HCT116 (cell line): ENCODE measurements at regions not wholly inside any gene's neighbourhood (a gene's known extent, or its start where the extent isn't known, plus 50 kb on each side); places are given as distances from the start of the nearest gene placed in this dataset.

Experiments used
- ATAC-seq: fragments of 200-7000 bp; cut with Tn5 transposase; 2 replicates; pipeline ENCODE4 v1.9.1; 2020; ENCODE audit warnings: mild to moderate bottlenecking, moderate library complexity
- BruUV-seq: library from RNA; stranded (reverse); fragments of 400-500 nt; replicated peaks from 2 replicates; lab custom pipeline; 2021; lab: Mats Ljungman, UMichigan
- CTCF ChIA-PET: fragments of 300-600 bp; sonication (Branson Sonifier 250); formaldehyde crosslinking; loops from one replicate; lab custom pipeline; 2021; ENCODE audit warnings: antibody characterized with exemption; lab: Charles Lee
- POLR2A ChIA-PET: fragments of 300-600, 350-600 bp; sonication (Branson Sonifier 250); formaldehyde crosslinking; loops from one replicate; lab custom pipeline; 2021; ENCODE audit warnings: antibody characterized with exemption; lab: Charles Lee
- RAD21 ChIA-PET, 2 experiments: fragments of 300-600 bp; sonication (Branson Sonifier 250); formaldehyde crosslinking; loops; one replicate each; lab custom pipeline; 2023; ENCODE audit warnings: low total read pairs in 2 of 2; ENCODE audit not compliant: uncharacterized antibody in 2 of 2, unreplicated experiment in 2 of 2, low non-redundant PET in 1 of 2; lab: Charles Lee
- DNase-seq: peaks from one replicate; pipeline ENCODE4 v3.0.0-alpha.2; 2010; ENCODE audit warnings: low read depth, low spot score
- H2AFZ ChIP-seq: fragments of 200-600 bp; shearing (Covaris generic), sonication (generic); 2 replicates; pipeline ENCODE4 v1.6.1; 2017; ENCODE audit warnings: low read depth, mixed run types, mixed read lengths, antibody characterized with exemption, low read length; ENCODE audit not compliant: poor library complexity, severe bottlenecking
- H3K27ac ChIP-seq: 2 replicates; pipeline ENCODE4 v1.5.1; 2012; ENCODE audit warnings: low read depth, low read length
- H3K27me3 ChIP-seq: fragments of 200-600 bp; sonication (generic); 2 replicates; pipeline ENCODE4 v1.6.1; 2016; ENCODE audit warnings: mixed run types, low read length, mixed read lengths; ENCODE audit not compliant: insufficient read depth
- H3K36me3 ChIP-seq, 2 experiments: fragments of 200-500 bp in 1 of 2; fragments of 200-600 bp in 1 of 2; sonication (Bioruptor generic) in 1 of 2; sonication (generic) in 1 of 2; 2 replicates each; pipeline versions ENCODE4 v1.5.1 to v1.6.1; 2014 to 2016; ENCODE audit warnings: low read length in 2 of 2, inconsistent platforms in 1 of 2, mixed read lengths in 1 of 2, mixed run types in 1 of 2; ENCODE audit not compliant: insufficient read depth in 2 of 2, control insufficient read depth in 1 of 2
- H3K4me1 ChIP-seq, 2 experiments: fragments of 200-600 bp in 1 of 2; sonication (generic) in 1 of 2; 2 replicates each; pipeline versions ENCODE4 v1.5.1 to v1.6.1; 2012 to 2017; ENCODE audit warnings: low read length in 2 of 2, inconsistent platforms in 1 of 2, mild to moderate bottlenecking in 1 of 2, mixed read lengths in 1 of 2, mixed run types in 1 of 2, moderate library complexity in 1 of 2; ENCODE audit not compliant: insufficient read depth in 2 of 2, control insufficient read depth in 1 of 2
- H3K4me2 ChIP-seq: fragments of 200-600 bp; sonication (generic); 2 replicates; pipeline ENCODE4 v1.6.1; 2017; ENCODE audit warnings: mixed run types, low read length, mixed read lengths
- H3K4me3 ChIP-seq, 2 experiments: fragments of 200-600 bp in 1 of 2; sonication (generic) in 1 of 2; replicated peaks in 1 of 2; 2 replicates each; pipeline ENCODE4 v1.5.1; 2011 to 2016; ENCODE audit warnings: low read length in 2 of 2, control low read depth in 1 of 2, low read depth in 1 of 2, mild to moderate bottlenecking in 1 of 2, mixed read lengths in 1 of 2, mixed run types in 1 of 2
- H3K79me2 ChIP-seq: fragments of 200-600 bp; sonication (generic); 2 replicates; pipeline ENCODE4 v1.6.1; 2017; ENCODE audit warnings: mild to moderate bottlenecking, mixed run types, low read length, moderate library complexity, mixed read lengths; ENCODE audit not compliant: insufficient read depth
- H3K9ac ChIP-seq: fragments of 200-600 bp; sonication (generic); 2 replicates; pipeline ENCODE4 v1.6.1; 2016; ENCODE audit warnings: low read length, mixed read lengths
- H3K9me2 ChIP-seq: fragments of 200-600 bp; sonication (generic), shearing (Covaris generic); 2 replicates; pipeline ENCODE4 v1.6.1; 2017; ENCODE audit warnings: mixed run types, mild to moderate bottlenecking, moderate library complexity; ENCODE audit not compliant: insufficient read depth
- H3K9me3 ChIP-seq, 2 experiments: fragments of 200-500 bp in 1 of 2; fragments of 200-600 bp in 1 of 2; sonication (Bioruptor generic) in 1 of 2; sonication (generic) in 1 of 2; 2 replicates each; pipeline ENCODE4 v1.6.1; 2014 to 2017; ENCODE audit warnings: low read length in 2 of 2, mixed read lengths in 2 of 2, inconsistent platforms in 1 of 2, low read depth in 1 of 2, mild to moderate bottlenecking in 1 of 2, mixed run types in 1 of 2, moderate library complexity in 1 of 2; ENCODE audit not compliant: control insufficient read depth in 1 of 2, insufficient read depth in 1 of 2
- H4K20me1 ChIP-seq: fragments of 200-600 bp; sonication (generic), shearing (Covaris generic); 2 replicates; pipeline ENCODE4 v1.6.1; 2017; ENCODE audit warnings: mixed run types, mild to moderate bottlenecking, moderate library complexity; ENCODE audit not compliant: insufficient read depth
- CBX3 ChIP-seq: IDR thresholded peaks from 2 replicates; pipeline ENCODE4 v1.6.1; 2012; ENCODE audit warnings: low read depth
- EZH2 ChIP-seq: fragments of 200-600 bp; sonication (generic); IDR thresholded peaks from 2 replicates; pipeline ENCODE4 v1.6.1; 2017; ENCODE audit warnings: antibody characterized with exemption, mixed run types
- FOSL1 ChIP-seq: IDR thresholded peaks from 2 replicates; pipeline ENCODE4 v1.6.1; 2012; ENCODE audit warnings: low read depth
- POLR2AphosphoS5 ChIP-seq: IDR thresholded peaks from 2 replicates; pipeline ENCODE4 v1.6.1; 2011; ENCODE audit warnings: mild to moderate bottlenecking, low read depth, low read length, moderate library complexity
- SIN3A ChIP-seq: IDR thresholded peaks from 2 replicates; pipeline ENCODE4 v1.6.1; 2012; ENCODE audit warnings: low read depth
- SP1 ChIP-seq: IDR thresholded peaks from 2 replicates; pipeline ENCODE4 v1.6.1; 2012; ENCODE audit warnings: low read depth
- SRF ChIP-seq: IDR thresholded peaks from 2 replicates; pipeline ENCODE4 v1.6.1; 2012; ENCODE audit warnings: low read depth
- TCF7L2 ChIP-seq: IDR thresholded peaks from 2 replicates; pipeline ENCODE4 v1.7.0; 2011; ENCODE audit warnings: borderline replicate concordance, inconsistent platforms; ENCODE audit not compliant: insufficient read depth, insufficient read length; ENCODE audit errors: extremely low read depth
- YY1 ChIP-seq: IDR thresholded peaks from 2 replicates; pipeline ENCODE4 v1.6.1; 2011; ENCODE audit warnings: low read length, low read depth, moderate library complexity, mild to moderate bottlenecking; ENCODE audit not compliant: insufficient replicate concordance; ENCODE audit errors: extremely low read depth
- ZFX ChIP-seq: fragments of 450-650 bp; IDR thresholded peaks from 2 replicates; pipeline ENCODE4 v1.6.1; 2017
- intact Hi-C: fragments of 100-400 bp; cut with micrococcal nuclease; formaldehyde crosslinking; loops from 2 replicates; pipeline ENCODE4 v1.10.0; 2022
- TF ChIP-seq, protein P1 (sequence below), 3 experiments: fragments of 200-600 bp in 1 of 3; sonication (generic) in 1 of 3; IDR thresholded peaks in 2 of 3; conservative IDR thresholded peaks in 1 of 3; 2 replicates each; pipeline ENCODE4 v1.5.1; 2012 to 2017; ENCODE audit warnings: low read depth in 2 of 3, low read length in 2 of 3, antibody characterized with exemption in 1 of 3, borderline replicate concordance in 1 of 3, control low read depth in 1 of 3, mild to moderate bottlenecking in 1 of 3, mixed read lengths in 1 of 3, mixed run types in 1 of 3, moderate library complexity in 1 of 3; ENCODE audit not compliant: insufficient read depth in 1 of 3

- no TSS peak for BruUV-seq
- Histone ChIP-seq H2AFZ (no peak overlapping the region), H3K27me3 (no peaks in the 10 kb centered on the region), H3K36me3 (no peaks in the 10 kb centered on the region), H3K9me2 (no peaks in the 10 kb centered on the region), H3K27ac (no peak overlapping the region), H3K9me3 (no peaks in the 10 kb centered on the region), H3K9ac (no peak overlapping the region), H3K4me2 (no peak overlapping the region), H3K4me3 (no peak overlapping the region), H4K20me1 (no peaks in the 10 kb centered on the region), H3K4me1 (no peaks in the 10 kb centered on the region), H3K79me2 (no peaks in the 10 kb centered on the region)
- ChIA-PET CTCF (no interaction called here), POLR2A (no interaction called here), RAD21 (no interaction called here)
- ATAC-seq (no peak), DNase-seq (no peak)
- intact Hi-C loops: no loop called here
- no peak for TF ChIP-seq SIN3A
- no peak for TF ChIP-seq TCF7L2
Measured at GRCh38 chr3:144054766-144055165, 83.1 kb downstream of the DIPK2A start.

DNA sequence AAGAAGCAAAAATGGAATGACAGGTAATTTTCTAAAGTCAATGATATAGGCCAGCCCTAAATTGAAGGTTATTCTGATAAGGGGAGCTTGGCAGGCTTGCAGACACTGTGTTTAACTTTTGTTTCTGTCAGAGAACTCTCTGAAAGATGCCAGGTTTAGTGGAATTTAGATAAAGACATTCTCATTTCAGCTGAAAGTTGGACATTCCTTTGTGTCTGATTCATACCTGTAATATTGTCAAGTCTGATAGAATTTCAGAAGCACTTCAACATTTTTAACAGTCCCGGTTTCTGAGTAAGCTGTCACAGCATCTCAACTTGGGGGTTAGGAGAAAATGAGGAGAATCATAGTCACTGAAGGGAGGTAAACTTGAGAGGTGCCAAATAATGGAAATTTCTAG is 84.0 kb downstream of the DIPK2A start:
- no peak overlapping the region for H2AFZ ChIP-seq
- TF ChIP-seq CBX3: no peak
- TF ChIP-seq, protein P1, sequence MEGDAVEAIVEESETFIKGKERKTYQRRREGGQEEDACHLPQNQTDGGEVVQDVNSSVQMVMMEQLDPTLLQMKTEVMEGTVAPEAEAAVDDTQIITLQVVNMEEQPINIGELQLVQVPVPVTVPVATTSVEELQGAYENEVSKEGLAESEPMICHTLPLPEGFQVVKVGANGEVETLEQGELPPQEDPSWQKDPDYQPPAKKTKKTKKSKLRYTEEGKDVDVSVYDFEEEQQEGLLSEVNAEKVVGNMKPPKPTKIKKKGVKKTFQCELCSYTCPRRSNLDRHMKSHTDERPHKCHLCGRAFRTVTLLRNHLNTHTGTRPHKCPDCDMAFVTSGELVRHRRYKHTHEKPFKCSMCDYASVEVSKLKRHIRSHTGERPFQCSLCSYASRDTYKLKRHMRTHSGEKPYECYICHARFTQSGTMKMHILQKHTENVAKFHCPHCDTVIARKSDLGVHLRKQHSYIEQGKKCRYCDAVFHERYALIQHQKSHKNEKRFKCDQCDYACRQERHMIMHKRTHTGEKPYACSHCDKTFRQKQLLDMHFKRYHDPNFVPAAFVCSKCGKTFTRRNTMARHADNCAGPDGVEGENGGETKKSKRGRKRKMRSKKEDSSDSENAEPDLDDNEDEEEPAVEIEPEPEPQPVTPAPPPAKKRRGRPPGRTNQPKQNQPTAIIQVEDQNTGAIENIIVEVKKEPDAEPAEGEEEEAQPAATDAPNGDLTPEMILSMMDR (IDR thresholded peaks at IDR 0.05 in 2 of 3, conservative IDR thresholded peaks at IDR 0.05 in 1 of 3; ENCODE audit: borderline replicate concordance in 1 of 3, insufficient read depth in 1 of 3, low read depth in 2 of 3, low read length in 2 of 3): no peak
- TF ChIP-seq YY1: no peak
- TF ChIP-seq FOSL1: no peak
- TF ChIP-seq EZH2: no peak
- no peak for TF ChIP-seq ZFX
- no peak for TF ChIP-seq POLR2AphosphoS5
- TF ChIP-seq SIN3A: no peak
- no peak for TF ChIP-seq SP1
- TF ChIP-seq SRF: no peak
- no peak overlapping the region for H3K9ac ChIP-seq
- ATAC-seq (no peak), DNase-seq (no peak)
- no peaks in the 10 kb centered on the region for H3K79me2 ChIP-seq
- RAD21 ChIA-PET: no interaction called here
- POLR2A ChIA-PET: no interaction called here
- CTCF ChIA-PET: no interaction called here
- H3K9me2 ChIP-seq: no peaks in the 10 kb centered on the region
- no peaks in the 10 kb centered on the region for H4K20me1 ChIP-seq
- no peak overlapping the region for H3K27ac ChIP-seq
- intact Hi-C loops: no loop called here
- H3K4me3 ChIP-seq: no peak overlapping the region
- no peaks in the 10 kb centered on the region for H3K36me3 ChIP-seq
- H3K4me2 ChIP-seq: no peak overlapping the region
- BruUV-seq: no TSS peak
- no peaks in the 10 kb centered on the region for H3K4me1 ChIP-seq
- no peaks in the 10 kb centered on the region for H3K27me3 ChIP-seq
- H3K9me3 ChIP-seq: no peaks in the 10 kb centered on the region
